LHCN-M2 (cell line): ENCODE measurements at regions not wholly inside any gene's neighbourhood (a gene's known extent, or its start where the extent isn't known, plus 50 kb on each side); places are given as distances from the start of the nearest gene placed in this dataset.
"Not testable (repeated sequence)": the region's sequence is repeated elsewhere in the genome, so short reads cannot be mapped to it uniquely, and the experiment has no call there.

ENCODE experiments used
- DNase-seq: peaks from one replicate; pipeline ENCODE4 v3.0.0-alpha.2; 2012; ENCODE audit warnings: low read depth

DNA sequence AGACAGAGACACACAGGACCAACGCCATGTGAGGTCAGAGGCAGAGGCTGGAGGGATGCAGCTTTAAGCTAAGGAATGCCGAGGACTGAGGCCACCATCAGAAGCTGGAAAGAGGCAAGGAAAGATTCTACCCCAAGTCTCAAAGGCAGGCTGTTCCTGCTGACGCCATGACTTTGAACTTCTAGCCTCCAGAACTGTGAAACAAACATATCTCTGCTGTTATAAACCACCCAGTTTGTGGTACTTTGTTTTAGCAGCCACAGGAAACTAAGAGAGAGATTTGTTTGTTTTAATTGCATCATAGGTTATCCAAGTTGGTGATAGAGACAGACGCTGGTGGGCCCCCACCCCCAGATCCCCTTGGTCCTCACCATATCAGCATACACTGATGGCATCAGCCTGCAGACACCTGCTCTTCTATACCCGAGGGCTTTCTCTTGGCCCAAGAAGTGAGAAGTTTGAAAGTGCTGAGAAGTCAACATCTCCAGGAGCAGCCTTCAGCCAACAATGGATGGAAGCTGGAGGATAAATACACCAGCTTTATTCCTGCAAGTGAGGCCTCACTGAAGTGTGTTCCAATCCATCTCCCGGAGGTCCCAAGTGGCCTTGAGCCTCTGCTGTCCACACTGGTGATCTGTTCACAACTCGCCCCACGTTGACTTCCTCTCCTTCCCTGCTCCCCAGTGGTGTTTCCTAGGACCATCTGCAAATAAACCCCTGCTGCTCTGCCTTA lies 154.7 kb downstream of the BTBD3 start:
- DNase-seq: no peak

DNA sequence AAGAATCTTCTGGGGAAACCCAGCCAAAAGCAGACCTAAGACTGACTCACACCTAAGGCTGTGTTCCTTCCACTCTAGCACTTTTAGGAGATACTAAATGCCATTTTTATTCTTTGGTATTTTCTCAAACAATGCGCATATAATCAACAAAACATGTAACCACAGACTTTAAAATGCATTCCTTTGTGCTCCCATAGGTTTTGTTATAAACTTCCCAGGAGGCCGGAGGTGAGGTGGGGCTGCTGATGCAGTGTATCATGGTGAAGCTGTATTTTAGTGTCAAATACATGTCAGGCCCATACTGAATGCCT lies 155.2 kb downstream of the BTBD3 start:
- no peak for DNase-seq

DNA sequence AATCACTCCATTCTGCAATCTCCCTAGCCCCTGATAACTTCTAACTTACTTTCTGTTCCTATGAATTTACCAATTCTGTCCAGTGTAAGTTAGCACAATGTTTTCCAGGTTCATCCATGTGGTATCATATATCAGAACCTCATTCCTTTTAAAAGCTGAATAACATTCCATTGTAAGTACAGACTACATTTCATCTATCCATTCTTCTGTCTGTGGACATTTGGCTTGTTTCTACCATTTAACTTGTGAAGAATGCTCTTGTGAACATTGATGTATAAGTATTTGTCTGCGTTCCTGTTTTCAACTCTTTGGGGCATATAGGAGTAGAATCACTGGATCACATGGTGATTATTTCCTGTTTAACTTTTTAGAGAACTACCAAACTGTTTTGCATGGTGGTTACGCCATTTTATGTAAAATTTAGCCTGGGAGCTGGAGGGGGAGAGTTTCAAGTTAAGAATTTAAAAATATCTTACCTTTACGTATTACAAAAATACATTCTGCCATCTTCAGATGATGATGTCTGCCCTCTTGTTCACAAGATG lies 156.5 kb downstream of the BTBD3 start:
- no peak for DNase-seq

- no peak for DNase-seq
These were observed 158.5 kb downstream of the BTBD3 start for GRCh38 chr20:12076200-12076599.

- DNase-seq: no peak
These were observed 160.2 kb downstream of the BTBD3 start for GRCh38 chr20:12077875-12078274.

DNA sequence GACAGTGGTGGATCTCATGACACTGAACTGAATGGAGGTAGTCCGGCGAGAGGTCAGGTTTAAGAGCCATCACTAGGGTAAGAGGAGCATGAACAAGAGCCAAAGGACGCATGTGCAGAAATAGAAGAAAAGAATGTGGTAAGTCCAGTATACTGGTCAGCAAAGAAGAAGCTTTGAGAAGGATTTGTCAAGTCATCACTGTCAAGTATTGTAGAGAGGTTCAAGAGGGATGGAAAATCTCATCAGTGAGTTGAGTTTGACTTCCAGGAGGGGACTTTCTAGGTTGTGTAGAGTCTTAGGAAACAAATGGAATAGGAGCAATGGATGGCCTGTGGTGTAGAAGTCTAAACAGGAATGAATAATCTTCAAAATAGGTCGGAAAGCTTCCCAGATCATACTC lies 161.8 kb downstream of the BTBD3 start:
- DNase-seq: no peak

- DNase-seq: no peak
These were observed 165.6 kb downstream of the BTBD3 start for GRCh38 chr20:12083269-12083668.

GRCh38 chr20:12084482-12084881 lies 166.8 kb downstream of the BTBD3 start:
- no peak for DNase-seq

GRCh38 chr20:12086359-12086758 lies 168.7 kb downstream of the BTBD3 start:
- no peak for DNase-seq

DNA sequence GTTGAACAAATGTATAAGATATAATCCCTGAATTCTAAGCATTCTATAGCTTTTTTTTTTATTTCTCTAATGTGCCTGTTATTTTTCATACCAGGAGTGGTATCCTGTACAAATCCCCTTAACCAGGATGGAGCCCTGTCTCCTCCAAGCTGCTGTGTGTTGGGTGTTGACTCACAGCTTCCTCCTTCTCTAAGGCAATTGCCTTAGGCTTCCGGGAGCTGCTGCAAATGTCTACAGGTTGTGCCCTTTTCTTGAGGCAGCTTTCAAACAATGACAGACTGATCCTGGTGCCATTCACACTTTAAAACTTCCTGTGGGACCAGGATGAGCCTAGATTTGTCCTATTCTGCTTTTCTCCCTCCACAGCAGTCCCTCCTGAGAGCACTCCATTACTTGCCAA lies 173.2 kb downstream of the BTBD3 start:
- no peak for DNase-seq

- DNase-seq: no peak
These were observed 175.5 kb downstream of the BTBD3 start for GRCh38 chr20:12093057-12093796.

- DNase-seq: not testable (repeated sequence)
These were observed 176.1 kb downstream of the BTBD3 start for GRCh38 chr20:12093797-12094190.

DNA sequence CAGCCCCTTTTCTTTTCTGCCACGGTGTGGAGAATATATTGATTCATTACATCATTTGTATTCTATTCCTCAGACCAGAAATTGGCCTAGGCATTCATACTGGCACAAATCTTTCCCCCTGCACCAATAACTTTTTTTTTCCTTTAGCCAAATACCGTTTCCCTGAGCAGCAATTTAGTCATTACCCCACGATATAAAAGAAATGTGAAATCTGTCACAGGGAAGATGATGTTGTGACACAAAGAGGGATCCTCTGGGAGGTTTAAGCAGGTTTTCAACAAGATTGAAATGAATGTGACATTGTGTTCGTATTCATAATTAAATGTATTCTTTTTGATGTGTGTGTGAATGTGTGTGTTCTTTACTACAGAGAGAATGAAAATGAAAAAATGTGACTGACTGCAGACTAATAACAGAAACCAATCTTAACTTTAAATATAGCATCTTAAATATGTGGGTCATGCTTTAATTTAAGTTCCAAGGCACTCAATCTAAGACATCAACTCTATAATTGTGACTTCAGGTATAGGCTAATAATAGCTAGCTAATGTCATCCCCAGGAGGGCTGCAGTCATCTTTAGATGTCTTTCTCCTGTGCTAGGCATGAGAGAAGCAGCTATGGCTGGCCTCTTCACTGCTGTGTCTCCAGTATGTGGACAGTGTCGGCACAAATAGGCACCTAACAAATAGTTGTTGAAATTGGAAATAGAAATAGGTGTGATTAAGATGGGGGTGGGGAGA lies 177.7 kb downstream of the BTBD3 start:
- no peak for DNase-seq

DNA sequence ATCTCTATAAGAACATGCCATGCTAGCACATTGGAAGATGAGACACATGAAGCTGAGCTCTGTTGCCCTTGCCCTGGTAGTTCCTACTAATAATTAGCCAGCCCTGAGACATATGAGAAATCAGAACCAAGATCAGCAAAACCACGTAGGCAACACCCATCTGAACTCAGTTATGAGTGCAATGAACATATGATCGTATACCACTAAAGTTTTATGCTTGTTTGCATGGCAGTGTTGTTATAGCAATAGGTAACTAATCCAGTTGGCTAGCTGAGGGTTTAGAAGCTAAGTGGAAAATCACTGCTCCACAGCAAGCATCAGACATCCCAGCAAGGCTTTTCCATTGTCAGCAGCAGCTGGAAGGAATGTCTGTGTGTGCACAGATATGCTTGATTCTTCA lies 180.7 kb downstream of the BTBD3 start:
- DNase-seq: no peak

GRCh38 chr20:12108846-12109245 lies 191.2 kb downstream of the BTBD3 start:
- no peak for DNase-seq

DNA sequence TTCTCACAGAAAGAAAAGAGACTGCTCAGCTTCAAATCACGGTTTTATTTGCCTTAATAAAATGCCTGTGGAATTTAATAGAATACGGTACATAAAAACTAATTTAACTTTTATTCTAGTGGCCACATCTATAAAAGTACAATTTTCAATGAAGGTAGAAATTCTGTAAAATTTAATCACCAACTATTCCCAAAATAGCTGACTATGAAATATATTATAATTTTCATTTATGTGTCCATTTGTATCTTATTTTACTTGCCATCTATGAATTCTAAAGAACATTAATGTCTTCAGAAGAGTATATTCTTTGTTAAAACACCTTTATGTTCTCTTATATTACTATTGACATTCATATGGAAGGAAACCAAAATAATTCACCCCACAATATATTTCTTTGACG lies 192.6 kb downstream of the BTBD3 start:
- no peak for DNase-seq

DNA sequence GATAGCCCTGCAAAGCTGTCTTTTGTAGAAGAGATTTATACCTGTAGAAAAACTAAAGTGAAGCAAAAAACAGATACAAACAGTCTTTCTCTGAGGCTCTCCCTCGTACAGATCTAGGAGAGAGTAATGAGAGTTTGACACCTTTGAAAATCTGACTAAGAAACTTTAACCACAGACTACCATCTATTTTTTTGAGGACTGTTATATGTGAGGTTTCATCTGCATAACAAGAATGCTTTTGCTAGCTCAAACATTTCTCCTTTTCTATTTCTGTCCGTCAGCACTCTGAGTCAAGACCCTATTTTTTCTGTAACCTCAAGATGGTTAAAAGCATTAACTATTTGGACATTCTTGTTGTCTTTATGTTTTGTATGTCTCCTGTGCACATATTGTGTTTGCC lies 193.0 kb downstream of the BTBD3 start:
- DNase-seq: no peak

GRCh38 chr20:12111431-12112088 lies 193.9 kb downstream of the BTBD3 start:
- DNase-seq: no peak

- DNase-seq: no peak
These were observed 194.4 kb downstream of the BTBD3 start for GRCh38 chr20:12112089-12112474.

- no peak for DNase-seq
These were observed 195.0 kb downstream of the BTBD3 start for GRCh38 chr20:12112665-12113064.

GRCh38 chr20:12113075-12113467 lies 195.4 kb downstream of the BTBD3 start:
- no peak for DNase-seq
